Osteocyte (in vitro differentiated cells): ENCODE measurements at regions not wholly inside any gene's neighbourhood (a gene's known extent, or its start where the extent isn't known, plus 50 kb on each side); places are given as distances from the start of the nearest gene placed in this dataset.

Experiments
- DNase-seq: peaks from one replicate; pipeline ENCODE4 v3.0.0; 2021; ENCODE audit warnings: mixed read lengths; ENCODE audit not compliant: unreplicated experiment; ENCODE audit errors: extremely low spot score
- H3K27ac Mint-ChIP-seq: one replicate; pipeline ENCODE4 v1.8.0; 2021; ENCODE audit warnings: mild to moderate bottlenecking, mixed read lengths; ENCODE audit not compliant: unreplicated experiment
- H3K27me3 Mint-ChIP-seq: one replicate; pipeline ENCODE4 v1.8.0; 2021; ENCODE audit warnings: mixed read lengths; ENCODE audit not compliant: unreplicated experiment
- H3K36me3 Mint-ChIP-seq: one replicate; pipeline ENCODE4 v1.8.0; 2021; ENCODE audit warnings: mixed read lengths; ENCODE audit not compliant: unreplicated experiment
- H3K4me1 Mint-ChIP-seq: one replicate; pipeline ENCODE4 v1.8.0; 2021; ENCODE audit warnings: mixed read lengths; ENCODE audit not compliant: unreplicated experiment
- H3K4me3 Mint-ChIP-seq: one replicate; pipeline ENCODE4 v1.8.0; 2021; ENCODE audit warnings: mild to moderate bottlenecking, moderate library complexity, mixed read lengths; ENCODE audit not compliant: unreplicated experiment
- H3K9me3 Mint-ChIP-seq: one replicate; pipeline ENCODE4 v1.8.0; 2021; ENCODE audit warnings: mixed read lengths; ENCODE audit not compliant: unreplicated experiment
- TF ChIP-seq, protein P1 (sequence below): fragments of 200-600 bp; sonication (generic); IDR thresholded peaks from 2 replicates; pipeline ENCODE4 v1.5.0; 2021; ENCODE audit warnings: antibody characterized with exemption, mild to moderate bottlenecking, moderate library complexity

DNA sequence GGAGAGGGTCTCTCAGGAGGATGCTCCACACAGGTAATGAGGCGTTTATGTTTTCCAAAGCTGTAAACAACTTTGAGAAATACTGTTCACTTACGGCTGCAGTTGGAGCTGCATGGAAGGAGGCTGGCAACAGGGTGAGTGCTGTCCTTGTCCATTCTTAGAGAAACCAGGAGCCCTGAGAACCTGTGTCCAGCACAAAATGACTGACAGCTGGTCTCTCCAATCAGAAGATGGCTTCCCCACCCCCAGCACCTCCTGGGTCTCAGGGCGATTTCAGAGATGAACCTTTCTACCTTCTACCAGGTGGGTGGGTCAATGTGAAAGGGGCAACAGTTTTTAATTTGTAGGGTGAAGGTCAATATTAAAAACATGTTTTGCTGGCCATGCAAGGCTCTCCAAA, 353.6 kb downstream of the NPHP4 start:
- no peak for DNase-seq
- H3K36me3 Mint-ChIP-seq = no peaks in the 10 kb centered on the region
- no peak overlapping the region for H3K4me3 Mint-ChIP-seq
- H3K4me1 Mint-ChIP-seq = no peaks in the 10 kb centered on the region
- H3K9me3 Mint-ChIP-seq = peaks cover 24% of the 10 kb centered on the region
- TF ChIP-seq, protein P1, sequence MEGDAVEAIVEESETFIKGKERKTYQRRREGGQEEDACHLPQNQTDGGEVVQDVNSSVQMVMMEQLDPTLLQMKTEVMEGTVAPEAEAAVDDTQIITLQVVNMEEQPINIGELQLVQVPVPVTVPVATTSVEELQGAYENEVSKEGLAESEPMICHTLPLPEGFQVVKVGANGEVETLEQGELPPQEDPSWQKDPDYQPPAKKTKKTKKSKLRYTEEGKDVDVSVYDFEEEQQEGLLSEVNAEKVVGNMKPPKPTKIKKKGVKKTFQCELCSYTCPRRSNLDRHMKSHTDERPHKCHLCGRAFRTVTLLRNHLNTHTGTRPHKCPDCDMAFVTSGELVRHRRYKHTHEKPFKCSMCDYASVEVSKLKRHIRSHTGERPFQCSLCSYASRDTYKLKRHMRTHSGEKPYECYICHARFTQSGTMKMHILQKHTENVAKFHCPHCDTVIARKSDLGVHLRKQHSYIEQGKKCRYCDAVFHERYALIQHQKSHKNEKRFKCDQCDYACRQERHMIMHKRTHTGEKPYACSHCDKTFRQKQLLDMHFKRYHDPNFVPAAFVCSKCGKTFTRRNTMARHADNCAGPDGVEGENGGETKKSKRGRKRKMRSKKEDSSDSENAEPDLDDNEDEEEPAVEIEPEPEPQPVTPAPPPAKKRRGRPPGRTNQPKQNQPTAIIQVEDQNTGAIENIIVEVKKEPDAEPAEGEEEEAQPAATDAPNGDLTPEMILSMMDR = no peak
- no peak overlapping the region for H3K27ac Mint-ChIP-seq
- H3K27me3 Mint-ChIP-seq = no peaks in the 10 kb centered on the region

- H3K27me3 Mint-ChIP-seq = no peaks in the 10 kb centered on the region
- DNase-seq = no peak
- TF ChIP-seq, protein P1 = no peak
- no peak overlapping the region for H3K27ac Mint-ChIP-seq
- no peaks in the 10 kb centered on the region for H3K36me3 Mint-ChIP-seq
- H3K4me3 Mint-ChIP-seq = no peak overlapping the region
- H3K9me3 Mint-ChIP-seq = peaks cover 24% of the 10 kb centered on the region
- H3K4me1 Mint-ChIP-seq = no peaks in the 10 kb centered on the region
Observed at GRCh38 chr1:5637171-5637570, 355.1 kb downstream of the NPHP4 start.

GRCh38 chr1:5634893-5635292, 357.3 kb downstream of the NPHP4 start:
- no peak overlapping the region for H3K4me3 Mint-ChIP-seq
- H3K36me3 Mint-ChIP-seq = no peaks in the 10 kb centered on the region
- DNase-seq = peak; percentile 62
- TF ChIP-seq, protein P1 = no peak
- H3K27me3 Mint-ChIP-seq = no peaks in the 10 kb centered on the region
- H3K9me3 Mint-ChIP-seq = peaks cover 23% of the 10 kb centered on the region
- H3K27ac Mint-ChIP-seq = no peak overlapping the region
- H3K4me1 Mint-ChIP-seq = no peaks in the 10 kb centered on the region

- Mint-ChIP-seq H3K36me3 (no peaks in the 10 kb centered on the region), H3K4me1 (no peaks in the 10 kb centered on the region), H3K27ac (no peak overlapping the region), H3K27me3 (no peaks in the 10 kb centered on the region), H3K4me3 (no peak overlapping the region), H3K9me3 (peaks cover 19% of the 10 kb centered on the region)
- TF ChIP-seq, protein P1 = no peak
- DNase-seq = no peak
Observed at GRCh38 chr1:5632814-5633213, 359.4 kb downstream of the NPHP4 start.

GRCh38 chr1:5632224-5632623, 360.0 kb downstream of the NPHP4 start:
- no peak overlapping the region for H3K4me3 Mint-ChIP-seq
- DNase-seq = no peak
- no peaks in the 10 kb centered on the region for H3K4me1 Mint-ChIP-seq
- peaks cover 22% of the 10 kb centered on the region for H3K9me3 Mint-ChIP-seq
- no peaks in the 10 kb centered on the region for H3K27me3 Mint-ChIP-seq
- H3K36me3 Mint-ChIP-seq = no peaks in the 10 kb centered on the region
- H3K27ac Mint-ChIP-seq = no peak overlapping the region
- TF ChIP-seq, protein P1 = no peak
